ENCODE measurements at regions not wholly inside any gene's neighbourhood (a gene's known extent, or its start where the extent isn't known, plus 50 kb on each side); places are given as distances from the start of the nearest gene placed in this dataset.
"Not testable (repeated sequence)": the region's sequence is repeated elsewhere in the genome, so short reads cannot be mapped to it uniquely, and the experiment has no call there.

- DNase-seq (ENCODE audit: low spot score) = not testable (repeated sequence)
Observed at GRCh38 chr1:144026022-144026421, 54.2 kb upstream of the FAM72C start.

DNA sequence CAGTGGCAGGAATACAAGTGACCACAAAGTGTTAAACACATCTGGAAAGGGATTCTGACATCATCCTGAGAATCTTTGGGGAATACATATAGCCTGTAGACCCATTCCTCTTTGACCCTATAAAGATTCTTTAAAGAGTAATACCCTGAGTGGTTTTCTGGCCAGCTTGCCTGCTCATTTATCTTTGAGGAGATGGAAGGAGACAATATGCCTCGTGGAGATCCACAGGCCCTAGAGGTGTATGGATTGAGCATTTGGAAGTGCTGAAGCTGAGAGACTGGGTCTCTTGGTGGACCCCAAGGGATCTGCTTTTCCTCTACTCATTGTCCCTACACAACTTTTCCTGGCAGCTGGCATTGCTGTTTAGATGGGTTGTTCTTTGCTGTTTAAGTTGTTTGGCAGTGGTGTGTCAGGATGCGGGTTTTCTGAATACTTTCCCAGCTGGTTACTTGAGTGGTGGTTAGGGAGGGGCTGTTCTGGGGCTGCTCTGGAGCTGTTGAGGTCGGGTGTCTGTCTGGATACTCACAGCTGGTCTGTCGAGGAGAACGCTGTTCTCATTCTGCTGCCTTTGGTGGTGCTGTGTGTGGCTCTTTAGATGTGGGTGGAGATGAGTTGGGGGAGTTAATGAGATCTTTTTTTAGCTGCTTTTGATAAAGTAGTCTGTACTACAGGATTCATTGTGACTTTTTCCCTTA lies 50.1 kb upstream of the FAM72C start:
- not testable (repeated sequence) for DNase-seq (ENCODE audit: low spot score)

Measured in D341Med (cell line).